ENCODE measurements at regions not wholly inside any gene's neighbourhood (a gene's known extent, or its start where the extent isn't known, plus 50 kb on each side); places are given as distances from the start of the nearest gene placed in this dataset.
"Not testable (repeated sequence)": the region's sequence is repeated elsewhere in the genome, so short reads cannot be mapped to it uniquely, and the experiment has no call there.

GRCh38 chr6:112936504-112936903 is 589.4 kb downstream of the RFPL4B start:
- TF ChIP-seq CTCF (conservative IDR thresholded peaks at IDR 0.05), result no peak
- no peak for TF ChIP-seq ZFX (IDR thresholded peaks at IDR 0.05)
- H3K27ac ChIP-seq, result no peak overlapping the region

DNA sequence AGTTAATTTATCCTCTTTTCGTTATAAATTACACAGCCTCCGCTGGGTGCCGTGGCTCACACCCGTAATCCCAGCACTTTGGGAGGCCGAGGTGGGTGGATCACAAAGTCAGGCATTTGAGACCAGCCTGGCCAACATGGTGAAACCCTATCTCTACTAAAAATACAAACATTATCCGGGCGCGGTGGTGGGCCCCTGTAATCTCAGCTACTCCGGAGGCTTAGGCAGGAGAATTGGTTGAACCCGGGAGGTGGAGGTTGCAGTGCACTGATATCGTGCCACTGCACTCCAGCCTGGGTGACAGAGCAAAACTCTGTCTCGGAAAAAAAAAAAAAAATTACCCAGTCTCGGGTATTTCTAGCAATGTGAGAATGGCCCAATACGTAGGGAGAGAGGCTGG is 590.6 kb downstream of the RFPL4B start:
- not testable (repeated sequence) for H3K27ac ChIP-seq

DNA sequence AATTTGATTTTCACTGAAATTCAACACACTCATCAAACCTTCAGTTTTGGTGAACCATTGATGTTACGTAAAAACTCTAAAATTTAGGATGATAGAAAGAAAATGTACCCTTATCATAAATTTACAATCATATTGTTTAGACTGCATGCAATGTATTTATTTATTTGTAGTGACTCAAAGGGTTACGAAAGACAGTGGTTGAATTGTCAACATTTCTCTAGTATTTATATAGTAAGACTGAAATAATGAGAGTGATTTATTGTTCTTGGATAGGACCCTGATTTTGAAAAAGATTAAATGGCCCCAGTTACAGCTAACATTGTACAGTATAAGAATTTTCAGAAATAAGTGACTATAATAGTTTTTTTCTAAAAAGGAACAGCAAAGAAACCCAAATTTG is 591.5 kb downstream of the RFPL4B start:
- no peak overlapping the region for H3K27ac ChIP-seq
- TF ChIP-seq ZFX (IDR thresholded peaks at IDR 0.05) (no peak), CTCF (conservative IDR thresholded peaks at IDR 0.05) (no peak)

GRCh38 chr6:112939563-112939962 is 592.4 kb downstream of the RFPL4B start:
- no peak for TF ChIP-seq ZFX (IDR thresholded peaks at IDR 0.05)
- H3K27ac ChIP-seq, result no peak overlapping the region

GRCh38 chr6:112941613-112942012 is 594.5 kb downstream of the RFPL4B start:
- TF ChIP-seq CTCF (conservative IDR thresholded peaks at IDR 0.05), result no peak
- no peak for TF ChIP-seq ZFX (IDR thresholded peaks at IDR 0.05)
- no peak overlapping the region for H3K27ac ChIP-seq

GRCh38 chr6:112946051-112946450 is 598.9 kb downstream of the RFPL4B start:
- TF ChIP-seq CTCF (conservative IDR thresholded peaks at IDR 0.05), result no peak
- no peak for TF ChIP-seq ZFX (IDR thresholded peaks at IDR 0.05)
- H3K27ac ChIP-seq, result no peak overlapping the region

GRCh38 chr6:112947507-112947906 is 600.4 kb downstream of the RFPL4B start:
- H3K27ac ChIP-seq, result no peak overlapping the region
- TF ChIP-seq CTCF (conservative IDR thresholded peaks at IDR 0.05) (no peak), ZFX (IDR thresholded peaks at IDR 0.05) (no peak)

GRCh38 chr6:112951829-112952228 is 604.7 kb downstream of the RFPL4B start:
- TF ChIP-seq ZFX (IDR thresholded peaks at IDR 0.05) (no peak), CTCF (conservative IDR thresholded peaks at IDR 0.05) (no peak)
- no peak overlapping the region for H3K27ac ChIP-seq

- not testable (repeated sequence) for H3K27ac ChIP-seq
These were observed 608.6 kb downstream of the RFPL4B start for GRCh38 chr6:112955743-112956142.

Data from C4-2B (cell line).